Activated T-cell treated with anti-CD3 and anti-CD28 coated beads for 1 hour (primary cell): ENCODE measurements at regions not wholly inside any gene's neighbourhood (a gene's known extent, or its start where the extent isn't known, plus 50 kb on each side); places are given as distances from the start of the nearest gene placed in this dataset.
"Not testable (repeated sequence)": the region's sequence is repeated elsewhere in the genome, so short reads cannot be mapped to it uniquely, and the experiment has no call there.

Experiments
- DNase-seq: peaks from one replicate; pipeline ENCODE4 v3.0.0-alpha.2; 2020; ENCODE audit warnings: low read depth

GRCh38 chr2:193331676-193332075 is 1136.9 kb upstream of the TMEFF2 start:
- DNase-seq = no peak

GRCh38 chr2:193326296-193326695 is 1131.6 kb upstream of the TMEFF2 start:
- no peak for DNase-seq

DNA sequence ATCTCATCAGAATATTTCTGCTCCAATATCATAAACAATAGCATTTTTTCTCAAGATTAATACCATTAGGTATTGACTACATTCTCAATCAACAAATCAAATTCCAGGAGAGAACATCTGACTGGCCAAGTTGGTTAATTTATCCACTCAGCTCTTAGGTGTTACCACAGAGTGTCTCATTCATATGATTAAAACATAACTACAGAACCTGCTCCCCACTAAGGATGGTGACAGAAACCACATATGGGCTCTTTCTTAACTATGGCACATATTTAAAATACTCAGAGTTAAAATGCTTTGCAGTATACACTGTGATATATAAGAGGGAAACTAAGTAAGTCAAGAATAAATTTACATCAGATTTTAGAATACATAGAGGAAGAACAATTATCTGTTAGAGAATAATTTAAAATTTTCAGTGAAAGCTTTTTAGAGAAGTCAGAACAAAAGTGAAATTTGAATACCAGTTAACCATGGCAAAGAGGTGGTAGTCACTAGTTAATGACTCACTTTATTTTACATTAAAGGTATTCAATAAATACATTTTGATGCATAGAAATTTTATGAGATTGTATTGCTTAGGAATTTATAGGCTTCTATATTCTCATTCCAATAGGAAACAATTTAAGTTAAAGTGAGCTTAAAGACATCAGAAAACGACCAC is 1120.8 kb upstream of the TMEFF2 start:
- DNase-seq = no peak

DNA sequence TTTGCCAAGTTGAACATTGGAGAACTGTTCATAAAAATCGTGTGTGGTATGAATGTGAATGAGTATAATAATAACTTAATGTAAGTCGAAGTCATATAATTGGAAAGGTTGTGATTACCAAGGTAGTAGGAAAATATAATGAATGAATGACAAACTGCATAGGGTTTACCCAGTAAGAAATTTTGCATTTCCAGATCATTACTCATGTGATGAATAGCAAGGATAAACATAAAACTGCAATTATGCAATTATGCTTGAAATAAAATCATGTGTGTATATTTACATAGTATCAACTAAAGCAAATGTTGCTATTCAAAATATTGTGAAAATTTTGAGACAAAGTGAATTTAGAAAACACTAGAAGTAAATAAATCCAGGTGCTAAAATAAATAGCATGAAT is 1108.7 kb upstream of the TMEFF2 start:
- no peak for DNase-seq

DNA sequence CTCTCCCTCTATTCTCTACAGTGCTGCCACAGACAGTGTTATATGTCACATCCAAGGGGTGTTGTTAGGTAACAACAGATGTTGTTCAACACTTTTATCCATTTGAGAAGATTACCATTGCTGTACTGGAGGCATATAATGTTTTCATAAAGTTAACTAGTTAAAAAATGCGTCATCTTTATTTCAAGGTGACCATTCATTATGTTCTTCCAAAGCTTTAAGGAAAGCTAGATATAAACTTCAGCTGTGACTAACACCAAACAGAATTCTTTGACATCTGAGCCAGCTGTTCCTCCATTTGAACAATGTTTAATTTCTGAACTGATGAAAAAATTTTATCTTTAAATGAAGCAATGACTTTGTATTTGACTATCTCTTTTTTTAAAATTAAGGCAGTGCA is 1099.6 kb upstream of the TMEFF2 start:
- no peak for DNase-seq

DNA sequence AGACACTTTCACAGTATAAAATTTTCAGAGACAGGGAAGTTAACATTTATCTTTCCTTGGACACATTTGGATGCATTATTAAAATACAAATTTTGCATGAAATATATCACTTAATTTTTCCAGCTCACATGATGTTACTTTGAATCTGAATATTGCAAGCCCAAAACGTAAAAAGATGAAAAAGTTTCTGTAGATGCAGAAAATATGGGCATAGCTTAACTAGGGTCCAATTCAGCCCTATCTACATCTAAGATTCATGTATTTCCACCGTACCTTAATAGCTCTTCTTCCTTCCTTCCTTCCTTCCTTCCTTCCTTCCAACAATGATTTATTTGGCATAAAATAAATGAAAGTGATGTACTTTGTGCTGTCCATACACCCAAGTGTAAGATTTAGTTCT is 1084.6 kb upstream of the TMEFF2 start:
- DNase-seq = no peak

- no peak for DNase-seq
Measured at GRCh38 chr2:193276988-193277387, 1082.3 kb upstream of the TMEFF2 start.

GRCh38 chr2:193276560-193276959 is 1081.8 kb upstream of the TMEFF2 start:
- DNase-seq = no peak

- DNase-seq = no peak
Measured at GRCh38 chr2:193276069-193276468, 1081.3 kb upstream of the TMEFF2 start.

GRCh38 chr2:193272011-193272410 is 1077.3 kb upstream of the TMEFF2 start:
- DNase-seq = no peak

DNA sequence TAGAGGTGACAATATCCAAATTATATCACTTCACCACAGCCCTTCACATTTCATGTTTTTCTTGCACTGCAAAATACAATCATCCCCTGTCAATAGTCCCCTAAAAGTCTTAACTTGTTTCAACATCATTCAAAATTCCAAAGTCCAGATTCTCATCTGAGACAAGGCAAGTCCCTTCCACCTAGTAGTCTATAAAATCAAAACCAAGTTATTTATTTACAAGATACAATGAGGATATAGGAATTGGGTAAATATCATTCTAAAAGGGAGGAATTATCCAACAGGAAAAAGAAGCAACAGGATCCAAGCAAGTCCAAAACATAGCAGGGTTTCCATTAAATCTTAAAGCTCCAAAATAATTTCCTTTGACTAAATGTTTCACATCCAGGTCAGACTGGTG is 1076.1 kb upstream of the TMEFF2 start:
- DNase-seq = no peak

GRCh38 chr2:193267496-193268002 is 1072.8 kb upstream of the TMEFF2 start:
- DNase-seq = no peak

DNA sequence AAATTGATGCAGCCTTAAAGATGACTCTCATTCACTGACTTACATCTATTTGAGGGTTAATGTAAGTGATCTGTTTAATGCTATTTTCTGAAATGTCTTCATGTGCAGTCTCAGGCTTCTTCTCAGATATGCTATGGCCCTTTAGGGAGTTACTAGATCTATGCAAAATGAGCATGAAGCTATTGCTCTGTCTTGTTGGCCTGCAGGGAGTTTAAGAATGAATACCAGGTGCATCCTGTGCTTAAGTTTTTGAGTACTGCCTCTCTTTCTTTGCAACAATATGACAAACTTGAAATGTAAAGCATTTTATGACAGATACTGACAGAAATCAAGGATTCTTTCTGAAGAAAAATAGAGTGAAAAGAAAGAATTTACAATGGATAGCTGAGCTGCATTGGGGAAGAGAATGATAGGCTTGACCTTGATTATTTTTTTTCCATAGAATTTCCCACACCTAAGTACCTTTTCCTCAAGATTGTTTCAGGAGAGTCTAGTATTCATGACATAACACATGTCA is 1058.3 kb upstream of the TMEFF2 start:
- DNase-seq = no peak

DNA sequence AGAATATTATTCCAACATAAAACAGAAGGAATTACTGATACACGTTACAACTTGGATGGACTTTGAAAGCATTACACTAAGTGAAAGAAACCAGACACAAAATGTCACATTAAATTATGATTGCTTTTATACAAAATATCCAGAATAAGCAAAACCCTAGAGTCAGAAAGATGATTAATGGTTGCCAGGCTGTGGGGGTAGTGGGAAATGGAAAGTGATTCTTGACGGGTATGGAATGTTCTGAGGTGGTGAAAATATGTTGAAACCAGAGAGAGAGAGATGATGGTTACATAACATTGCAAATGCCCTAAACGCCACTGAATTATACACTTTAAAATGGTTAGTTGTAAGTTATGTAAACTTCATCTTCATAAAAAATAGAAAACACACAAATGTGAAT is 1057.2 kb upstream of the TMEFF2 start:
- no peak for DNase-seq

- DNase-seq = no peak
Measured at GRCh38 chr2:193250389-193250788, 1055.7 kb upstream of the TMEFF2 start.

DNA sequence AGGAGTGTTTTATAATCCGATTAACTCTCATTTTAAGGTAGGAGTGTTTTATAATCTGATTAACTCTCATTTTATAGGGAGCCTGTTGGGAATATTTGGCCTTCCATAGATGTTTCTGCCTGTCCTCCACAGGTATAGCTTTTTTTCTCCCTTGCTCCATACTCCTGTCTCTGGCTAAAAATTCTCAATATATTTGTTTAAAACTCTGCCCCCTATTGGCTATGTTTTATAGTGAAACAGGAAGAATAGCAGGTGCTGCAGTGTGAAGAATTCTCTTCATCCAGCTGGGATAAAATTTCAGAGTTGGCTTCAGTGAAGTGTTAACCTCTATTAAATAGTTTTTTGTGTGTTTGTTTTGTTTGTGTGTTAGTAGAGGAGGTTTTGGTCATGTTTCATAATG is 1046.0 kb upstream of the TMEFF2 start:
- DNase-seq = no peak

DNA sequence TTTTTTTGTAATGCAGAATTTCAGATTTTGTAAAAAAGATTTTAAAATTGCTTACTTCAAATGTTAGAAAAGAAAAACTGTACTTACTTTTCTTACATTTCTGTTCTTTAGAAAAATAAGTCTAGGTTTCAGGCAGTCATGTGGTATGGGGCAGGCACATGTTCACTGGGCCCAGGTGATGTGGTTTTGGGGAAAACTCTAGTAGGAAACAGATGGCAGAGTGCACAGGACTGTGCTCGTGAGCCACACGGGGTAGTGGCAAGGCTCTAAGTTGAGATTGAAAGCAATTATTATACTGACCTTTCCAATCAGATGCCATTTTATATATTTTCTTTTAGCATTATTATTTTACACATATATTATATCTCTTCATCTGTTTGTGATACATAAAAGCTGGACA is 1036.9 kb upstream of the TMEFF2 start:
- DNase-seq = no peak

- DNase-seq = no peak
Measured at GRCh38 chr2:193228276-193228675, 1033.5 kb upstream of the TMEFF2 start.

GRCh38 chr2:193222454-193222853 is 1027.7 kb upstream of the TMEFF2 start:
- no peak for DNase-seq

DNA sequence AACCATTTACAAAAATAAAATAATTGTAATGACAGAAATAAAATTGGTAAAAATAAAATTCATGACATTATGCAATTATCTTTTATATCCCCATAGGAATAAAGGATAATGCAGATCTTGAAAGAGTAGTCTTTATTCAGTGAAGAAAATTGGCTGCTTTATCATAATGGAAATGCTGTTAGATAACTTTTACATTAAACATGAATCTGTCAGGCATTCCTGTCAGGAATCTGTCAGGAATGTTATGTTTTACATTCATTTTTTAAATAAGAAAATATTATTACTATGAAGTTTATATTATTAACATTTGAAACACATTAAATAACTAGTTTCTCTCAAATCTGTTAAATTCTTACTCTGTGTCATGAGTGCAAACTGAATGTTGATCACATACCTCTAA is 1024.7 kb upstream of the TMEFF2 start:
- no peak for DNase-seq

- DNase-seq = no peak
Measured at GRCh38 chr2:193201583-193201982, 1006.9 kb upstream of the TMEFF2 start.

DNA sequence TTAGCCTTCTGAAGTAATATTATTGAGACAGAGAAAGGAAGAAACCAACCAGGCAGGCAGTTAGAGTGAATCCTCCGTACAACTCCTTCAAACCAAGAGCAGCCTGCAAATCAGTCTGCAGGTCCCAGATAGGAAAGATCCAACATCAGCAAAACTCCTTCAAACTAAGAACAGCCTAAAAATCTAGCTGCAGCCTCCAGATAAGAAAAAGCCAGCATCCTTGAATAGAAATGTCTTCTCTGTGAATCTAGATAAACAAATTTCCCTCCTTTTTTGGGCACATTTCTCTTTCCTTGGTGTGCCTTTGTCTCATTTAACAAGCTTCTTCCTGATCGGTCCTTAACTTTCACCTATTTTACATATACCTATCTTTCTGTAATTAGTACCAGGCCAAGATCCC is 1004.6 kb upstream of the TMEFF2 start:
- no peak for DNase-seq

DNA sequence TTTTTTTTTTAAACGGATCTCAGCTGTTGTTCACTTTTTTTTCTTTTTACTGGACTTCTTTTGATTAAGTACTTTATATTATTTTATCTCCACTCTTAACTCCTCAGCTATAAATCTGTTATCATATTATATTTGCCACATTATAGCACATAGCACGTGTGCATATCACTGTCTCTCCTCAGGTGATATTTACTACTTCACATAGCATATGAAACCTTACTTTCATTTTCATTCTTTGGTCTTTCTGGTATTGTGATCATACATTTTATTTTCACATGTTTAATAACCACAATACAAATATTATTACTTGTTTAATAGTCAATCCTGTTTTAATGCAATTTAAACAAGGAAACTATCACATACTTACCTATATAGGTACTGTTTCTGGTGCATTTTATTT is 993.1 kb upstream of the TMEFF2 start:
- DNase-seq = no peak

DNA sequence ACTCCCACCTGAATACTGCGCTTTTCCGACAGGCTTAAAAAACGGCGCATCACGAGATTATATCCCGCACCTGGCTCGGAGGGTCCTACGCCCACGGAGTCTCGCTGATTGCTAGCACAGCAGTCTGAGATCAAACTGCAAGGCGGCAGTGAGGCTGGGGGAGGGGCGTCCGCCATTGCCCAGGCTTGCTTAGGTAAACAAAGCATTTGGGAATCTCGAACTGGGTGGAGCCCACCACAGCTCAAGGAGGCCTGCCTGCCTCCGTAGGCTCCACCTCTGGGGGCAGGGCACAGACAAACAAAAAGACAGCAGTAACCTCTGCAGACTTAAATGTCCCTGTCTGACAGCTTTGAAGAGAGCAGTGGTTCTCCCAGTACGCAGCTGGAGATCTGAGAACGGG is 976.2 kb upstream of the TMEFF2 start:
- DNase-seq = not testable (repeated sequence)
